AML-193 (cell line): ENCODE measurements at regions not wholly inside any gene's neighbourhood (a gene's known extent, or its start where the extent isn't known, plus 50 kb on each side); places are given as distances from the start of the nearest gene placed in this dataset.
A peak's percentile ranks its signal among the peaks of the same experiment; 100 is the strongest.
"Not testable (repeated sequence)": the region's sequence is repeated elsewhere in the genome, so short reads cannot be mapped to it uniquely, and the experiment has no call there.

ENCODE experiments used
- DNase-seq, 2 experiments: peaks; one replicate each; lab custom pipeline; 2025; lab: John Stamatoyannopoulos, UW

DNA sequence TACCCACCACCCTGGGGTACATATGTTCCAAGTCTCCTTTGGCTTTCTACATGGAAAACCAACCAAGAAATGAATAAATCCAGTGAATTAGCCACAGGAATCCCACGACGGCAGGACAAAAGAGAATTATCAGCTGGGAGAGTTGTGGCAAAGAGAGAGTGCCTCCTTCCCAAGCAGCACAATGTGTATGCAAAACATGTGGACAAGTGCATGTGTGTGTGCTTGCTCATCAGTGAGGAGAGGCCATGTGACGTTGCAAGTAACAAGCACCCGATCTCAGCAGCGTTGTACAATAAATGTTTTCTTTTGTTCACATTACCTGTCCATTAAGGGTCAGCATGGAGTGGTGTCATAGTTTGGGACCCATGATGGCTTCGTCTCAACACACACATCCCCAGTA is 50.0 kb upstream of the EMX2 start:
- no peak for DNase-seq

DNA sequence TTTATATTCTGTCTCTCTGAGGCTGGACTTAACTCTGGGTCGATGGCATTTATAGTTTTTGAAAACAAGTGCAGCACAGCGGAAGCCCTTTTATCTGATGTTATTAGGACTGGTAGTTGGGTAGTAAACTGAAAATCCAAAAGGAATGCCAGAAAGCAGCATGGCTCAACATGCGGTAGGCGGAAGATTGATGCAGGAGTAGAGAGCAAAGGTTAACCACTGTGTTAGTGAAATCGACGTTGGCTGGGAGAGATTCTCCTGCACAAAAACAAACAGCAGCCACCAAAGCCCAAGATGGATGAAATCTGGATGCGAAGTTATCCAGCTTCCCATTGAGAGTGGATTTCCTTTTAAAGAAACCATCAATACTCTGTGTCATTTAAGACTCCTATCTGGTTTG is 54.5 kb upstream of the EMX2 start:
- DNase-seq, result no peak

DNA sequence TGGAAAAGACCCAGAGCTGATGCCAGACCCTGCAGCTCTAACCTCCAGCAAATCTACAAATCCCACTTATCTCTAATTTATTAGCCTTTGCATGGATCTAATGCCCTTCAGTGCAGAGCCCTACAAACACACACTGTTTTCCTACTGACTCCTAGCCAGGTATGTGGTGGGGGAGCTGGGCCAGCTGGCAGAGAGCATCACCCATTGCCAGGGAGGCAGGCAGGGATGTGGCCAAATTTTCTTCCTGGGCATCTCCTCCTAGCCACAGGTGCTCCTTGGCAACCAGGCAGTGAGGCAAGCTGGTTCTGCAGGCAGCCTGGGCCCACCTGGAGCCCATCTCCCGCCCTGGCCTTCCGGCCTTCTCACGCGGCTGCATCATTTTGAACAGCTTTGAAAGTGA is 55.9 kb upstream of the EMX2 start:
- DNase-seq, result no peak

DNA sequence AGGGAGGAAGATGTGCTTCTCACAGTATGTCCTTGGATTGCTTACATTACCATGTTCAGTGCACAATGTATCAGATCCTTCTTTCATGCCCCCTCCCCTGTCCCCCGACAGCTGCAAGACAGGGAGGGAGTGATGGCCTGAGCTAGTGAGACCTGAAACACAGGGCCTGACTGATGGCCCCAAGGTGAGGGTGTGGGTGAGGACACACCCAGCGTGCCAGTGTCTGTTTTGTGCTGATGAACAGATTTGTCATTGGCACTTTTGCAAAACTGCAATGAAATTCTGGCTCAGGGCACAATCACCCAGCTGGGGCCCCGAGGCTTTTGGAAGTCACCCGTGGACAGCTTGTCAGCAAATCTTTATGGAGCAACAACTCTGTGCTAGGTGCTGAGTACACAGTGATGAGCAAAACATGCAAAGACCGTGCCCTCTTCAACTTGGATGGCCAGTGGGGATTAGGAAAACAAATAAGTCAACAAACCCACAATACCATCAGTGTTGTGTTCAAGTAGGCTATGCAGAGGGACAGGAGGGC is 59.4 kb upstream of the EMX2 start:
- DNase-seq, result no peak

DNA sequence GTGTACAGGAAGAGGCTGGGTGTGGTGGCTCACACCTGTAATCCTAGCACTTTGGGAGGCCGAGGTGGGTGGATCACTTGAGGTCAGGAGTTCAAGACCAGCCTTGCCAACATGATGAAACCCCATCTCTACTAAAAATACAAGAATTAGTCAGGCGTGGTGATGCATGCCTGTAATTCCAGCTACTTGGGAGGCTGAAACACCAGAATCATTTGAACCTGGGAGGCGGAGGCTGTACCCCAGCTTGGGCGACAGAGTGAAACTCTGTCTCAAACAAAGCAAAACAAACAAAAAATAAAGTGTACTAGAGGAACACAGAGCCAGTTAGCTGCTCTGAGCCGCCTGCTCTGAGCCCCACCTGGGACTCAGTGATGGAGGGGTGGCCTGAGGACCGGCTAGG is 61.5 kb upstream of the EMX2 start:
- DNase-seq, result not testable (repeated sequence)

DNA sequence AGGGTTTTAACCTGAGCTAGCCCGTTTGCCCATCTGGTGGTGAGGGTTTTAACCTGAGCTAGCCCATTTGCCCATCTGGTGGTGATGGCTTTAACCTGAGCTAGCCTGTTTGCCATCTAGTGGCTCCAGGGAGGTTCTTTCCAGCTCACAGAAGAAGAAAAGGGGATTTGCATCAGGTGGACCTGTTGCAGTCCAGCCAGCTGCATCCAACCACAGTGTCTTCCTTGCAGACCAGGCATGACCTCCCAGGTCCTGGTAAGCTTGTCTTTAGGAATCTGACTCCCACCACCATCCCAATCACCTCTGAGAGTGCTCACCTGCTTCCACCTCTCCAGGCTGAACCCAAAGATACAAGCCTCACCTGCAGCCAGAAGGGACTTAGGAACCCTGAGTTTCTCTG is 62.4 kb upstream of the EMX2 start:
- no peak for DNase-seq

DNA sequence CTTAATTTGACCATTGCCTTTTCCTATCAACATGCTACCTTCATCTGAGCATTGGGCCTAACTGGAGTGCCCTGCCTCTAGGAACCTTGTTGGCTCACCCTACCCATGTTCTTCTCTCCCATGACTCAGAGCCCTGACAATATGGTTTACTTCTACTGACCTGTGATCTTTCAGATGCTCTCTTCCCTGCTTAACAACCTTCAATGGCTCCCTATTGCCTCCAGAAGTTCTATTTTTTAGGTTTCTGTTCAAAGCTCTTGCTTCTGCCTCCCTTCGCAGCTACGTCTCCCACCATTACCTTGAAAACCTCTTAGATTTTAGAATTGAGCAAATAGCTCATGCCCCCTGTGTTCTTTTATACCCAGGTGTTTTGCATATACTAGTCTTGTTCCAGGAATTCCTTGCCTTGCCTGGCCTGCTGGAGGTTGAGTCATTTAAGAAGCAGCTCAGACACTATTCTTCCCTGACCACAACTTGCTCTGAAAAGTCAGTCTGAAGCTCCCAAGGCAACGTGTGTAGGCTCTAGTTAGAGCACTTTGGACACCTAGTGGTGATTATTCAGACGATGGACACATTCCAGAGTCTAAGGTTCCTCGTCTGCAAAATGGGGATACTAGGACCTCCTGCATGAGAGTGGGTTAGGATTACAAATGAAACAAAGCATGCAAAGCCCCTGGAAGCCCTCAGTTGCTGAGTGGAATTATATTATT is 64.4 kb upstream of the EMX2 start:
- peak; percentile 16 to 40 for DNase-seq

DNA sequence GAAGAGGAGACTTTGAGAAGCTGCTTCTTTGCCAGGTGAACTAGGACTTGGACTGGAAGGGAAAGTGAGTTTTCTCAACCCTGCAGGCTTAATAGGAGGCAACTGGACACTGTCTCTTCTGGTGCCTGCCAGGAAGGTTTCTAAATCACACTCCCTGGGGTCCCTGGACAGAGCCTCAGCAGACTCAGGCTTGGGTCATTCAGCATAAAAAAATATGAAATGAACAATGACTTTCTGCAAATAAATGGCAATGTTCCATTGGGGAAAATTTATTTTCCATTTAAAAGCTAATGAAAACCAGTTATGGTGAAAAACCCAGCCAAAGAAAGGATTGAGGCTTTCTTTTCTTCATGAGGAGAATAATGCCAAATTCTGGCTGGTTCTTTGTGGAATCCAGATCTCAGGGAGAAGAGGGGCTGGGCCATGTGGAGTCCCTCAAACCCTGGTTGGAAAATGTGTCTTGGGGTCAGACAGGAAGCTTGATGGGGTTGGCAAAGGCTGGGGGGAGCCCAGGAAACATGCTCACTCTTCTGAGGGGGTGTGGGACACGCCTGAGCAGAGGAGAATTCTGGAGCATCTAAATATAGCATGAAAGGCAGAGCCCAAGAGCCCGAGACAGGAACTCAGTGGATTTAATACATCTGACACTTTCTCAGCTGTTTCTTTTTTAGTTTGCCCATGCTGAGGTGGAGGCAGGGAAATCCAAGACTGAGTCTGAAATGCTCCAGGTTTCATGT is 65.2 kb upstream of the EMX2 start:
- DNase-seq, result no peak

DNA sequence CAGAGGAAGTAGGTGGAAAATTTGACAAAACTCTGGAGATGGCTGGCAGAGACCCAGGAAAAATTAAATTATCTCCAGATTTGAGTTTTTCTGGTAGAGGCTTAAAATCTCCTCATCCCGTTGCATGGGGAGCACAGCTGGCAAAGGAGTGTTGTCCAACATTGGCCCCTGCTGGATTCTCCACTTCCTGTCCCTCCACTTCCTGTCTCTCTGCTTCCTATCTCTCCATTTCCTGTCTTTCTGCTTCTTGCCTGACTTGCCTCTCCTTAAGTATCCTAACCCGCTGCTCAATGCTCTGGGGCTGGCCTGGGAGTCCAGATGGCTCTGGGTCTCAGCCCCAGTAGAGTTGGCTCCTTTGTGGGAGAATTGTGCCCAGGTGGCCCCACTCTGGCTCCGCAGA is 65.8 kb upstream of the EMX2 start:
- DNase-seq, result no peak

DNA sequence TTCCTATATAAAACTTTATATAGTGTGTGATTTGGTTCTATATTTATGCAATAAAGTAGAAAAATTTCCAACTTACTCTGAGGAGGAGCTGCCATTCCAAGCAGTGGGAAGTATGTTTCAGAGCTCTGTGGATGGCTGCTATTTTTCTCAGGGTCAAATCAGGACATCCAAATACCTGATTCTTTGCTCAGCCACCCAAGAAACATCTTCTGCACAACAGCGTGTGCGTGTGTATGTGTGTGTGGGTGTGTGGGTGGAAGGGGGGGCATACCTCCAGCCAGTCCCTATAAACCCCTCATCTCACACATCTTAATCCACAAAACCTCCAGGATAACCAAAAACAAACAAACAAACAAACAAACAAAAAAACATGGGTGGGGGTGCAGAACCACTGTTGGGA is 66.3 kb upstream of the EMX2 start:
- no peak for DNase-seq

DNA sequence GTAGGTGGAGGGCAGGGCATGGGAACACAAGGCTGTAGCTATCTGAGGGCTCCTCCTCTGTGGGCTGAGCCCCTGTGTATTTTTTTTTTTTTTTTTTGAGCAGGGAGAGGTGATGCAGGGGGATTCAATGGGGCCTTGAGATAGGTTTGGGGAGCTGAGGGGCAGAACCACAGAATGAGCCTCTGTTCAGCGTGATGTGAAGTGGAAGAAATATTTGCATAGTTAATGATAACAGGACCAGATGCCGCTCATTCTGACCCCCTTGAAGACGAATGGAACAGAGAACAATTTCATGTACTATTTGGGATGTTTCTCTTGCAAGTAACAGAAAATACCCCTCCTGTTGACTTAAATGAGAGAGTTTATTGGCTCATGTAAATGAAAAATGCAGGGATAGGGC is 69.7 kb upstream of the EMX2 start:
- no peak for DNase-seq

DNA sequence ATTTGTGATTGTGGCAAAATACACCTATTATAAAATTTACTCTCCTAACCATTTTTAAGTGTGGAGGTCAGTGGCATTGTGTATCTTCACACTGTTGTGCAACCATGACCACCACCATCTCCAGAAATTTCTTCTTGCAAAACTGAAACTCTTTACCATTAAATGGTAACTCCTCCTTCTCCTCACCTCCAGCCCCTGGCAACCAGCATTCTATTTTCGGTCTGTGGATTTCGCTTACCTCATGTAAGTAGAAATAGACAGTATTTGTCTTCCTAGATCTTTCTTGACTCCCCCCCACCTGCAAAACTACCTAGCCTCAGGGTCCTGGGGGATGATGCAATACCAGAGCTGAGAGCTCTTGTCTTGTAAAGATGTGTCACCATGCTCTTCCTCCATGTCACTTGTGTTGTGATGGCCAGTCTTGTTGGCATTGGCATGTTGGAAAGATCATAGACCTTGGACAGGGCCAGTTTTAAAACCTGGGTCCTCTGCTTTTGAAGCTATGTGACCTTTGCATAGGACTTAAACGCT is 71.1 kb upstream of the EMX2 start:
- no peak for DNase-seq

DNA sequence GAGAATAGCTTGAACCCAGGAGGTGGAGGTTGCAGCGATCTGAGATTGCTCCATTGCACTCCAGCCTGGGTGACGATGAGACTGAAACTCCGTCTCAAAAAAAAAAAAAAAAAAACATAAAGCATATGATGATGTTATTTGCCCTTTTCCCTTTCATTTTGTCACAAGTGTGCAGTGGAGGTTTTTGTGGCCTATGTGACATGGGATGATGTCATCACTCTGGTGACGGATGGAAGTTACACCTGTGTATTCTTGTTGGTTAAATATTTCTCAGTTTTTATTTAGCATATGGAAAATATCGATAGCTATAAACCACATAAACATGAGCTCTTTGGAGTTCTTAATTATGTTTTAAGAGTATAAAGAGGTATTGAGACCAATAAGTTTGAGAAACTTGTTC is 71.8 kb upstream of the EMX2 start:
- no peak for DNase-seq

DNA sequence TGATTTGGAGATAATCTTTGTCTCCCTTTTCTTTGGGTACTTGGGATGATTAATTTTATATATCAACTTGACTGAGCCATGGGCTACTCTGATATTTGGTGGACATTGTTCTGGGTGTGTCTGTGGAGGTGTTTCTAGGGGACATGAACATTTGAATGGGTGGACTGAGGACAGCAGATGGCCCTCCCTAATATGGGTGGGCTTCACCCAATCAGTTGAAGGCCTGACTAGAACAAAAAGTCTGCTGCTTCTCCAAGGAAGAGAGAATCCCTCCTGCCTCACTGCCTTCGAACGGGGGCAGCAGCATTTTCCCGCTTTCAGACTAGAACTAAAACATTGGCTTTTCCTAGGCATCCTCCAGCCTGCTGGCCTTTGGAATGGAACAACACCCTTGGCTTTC is 73.9 kb upstream of the EMX2 start:
- no peak for DNase-seq

DNA sequence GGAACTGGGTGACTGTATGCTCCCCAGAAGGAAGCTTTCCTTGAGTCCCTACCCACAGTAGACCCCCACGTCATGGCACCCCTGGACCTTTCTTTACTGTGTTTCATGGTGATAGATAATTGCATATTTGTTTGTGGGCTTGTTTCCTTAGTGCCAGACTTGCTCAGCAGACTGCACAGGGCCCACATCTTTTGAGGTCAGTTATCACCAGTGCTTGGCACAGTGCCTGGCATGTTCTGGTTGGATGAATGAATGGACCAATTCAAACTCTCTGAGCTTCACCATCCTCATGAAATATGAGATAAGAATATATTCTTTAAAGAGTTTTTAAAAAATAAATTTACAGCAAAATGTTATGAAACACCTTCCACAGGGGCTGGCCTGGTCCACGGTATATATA is 78.4 kb upstream of the EMX2 start:
- DNase-seq, result no peak

DNA sequence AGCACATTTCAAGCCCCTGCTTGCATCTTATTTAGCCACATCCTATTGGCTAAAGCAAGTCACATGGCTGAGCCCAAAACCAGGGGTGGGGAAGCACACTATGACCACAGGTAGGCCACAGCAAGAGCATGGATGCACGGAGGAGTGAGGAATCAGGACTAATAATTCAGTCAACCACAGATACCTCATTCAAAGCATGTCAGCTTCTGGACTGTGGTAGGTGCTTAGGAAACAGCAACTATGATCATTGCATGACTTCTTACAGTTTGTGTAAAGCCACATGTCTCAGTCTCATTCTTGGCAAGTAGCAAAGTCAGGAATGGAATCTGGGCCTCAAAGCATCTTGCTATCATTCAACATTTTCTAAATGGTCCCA is 79.0 kb upstream of the EMX2 start:
- no peak for DNase-seq

DNA sequence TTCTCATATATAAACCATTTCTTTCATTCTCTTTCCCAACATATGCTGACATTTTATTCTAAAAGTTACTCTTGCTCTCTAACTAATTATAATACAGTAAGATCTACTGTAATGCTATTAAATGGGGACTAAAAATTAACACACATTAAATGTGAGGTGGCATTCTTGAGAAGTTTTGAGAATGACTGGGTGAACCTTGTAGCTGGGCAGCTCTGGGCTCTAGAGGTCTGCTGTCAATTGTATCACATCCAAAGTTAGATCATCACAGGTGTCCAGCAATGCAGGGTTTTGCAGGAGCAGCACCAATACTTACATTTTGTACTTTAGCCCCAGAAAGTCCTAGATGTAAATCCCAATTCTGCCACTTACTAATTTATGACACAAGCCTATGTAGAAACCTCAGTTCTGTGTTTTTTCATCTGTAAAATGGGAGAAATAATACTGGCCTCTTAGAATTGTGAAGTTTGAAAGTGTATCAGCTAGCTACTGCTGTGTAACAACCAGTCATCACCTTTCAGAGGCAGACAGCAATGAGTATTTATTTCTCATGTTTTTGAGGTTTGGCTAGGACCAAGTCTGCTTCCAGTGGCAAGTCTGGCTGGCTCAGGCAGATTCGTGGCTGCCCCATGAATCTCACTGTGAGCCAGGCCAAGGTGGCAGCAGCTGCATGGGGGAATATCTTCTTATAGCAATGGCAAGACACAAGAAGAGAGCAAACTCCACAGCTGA is 79.6 kb upstream of the EMX2 start:
- no peak for DNase-seq

DNA sequence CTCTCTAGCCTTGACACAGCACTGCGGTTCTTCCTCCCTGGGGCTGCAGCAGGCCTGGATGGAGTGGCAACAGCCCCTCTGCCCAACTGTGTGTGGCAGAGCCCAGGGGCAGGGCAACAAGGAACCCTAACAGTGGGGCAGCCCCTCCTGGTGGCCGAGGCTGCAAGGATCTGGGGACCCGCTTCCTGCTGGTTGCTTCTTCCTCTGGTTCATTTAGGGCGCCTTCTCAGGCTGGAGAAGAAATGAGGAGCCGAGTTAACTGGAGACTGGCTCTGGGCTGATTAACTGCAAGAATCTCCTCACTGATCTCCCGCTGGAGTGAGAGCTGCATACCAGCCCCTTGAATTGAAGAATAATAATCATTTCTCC is 80.1 kb upstream of the EMX2 start:
- DNase-seq, result no peak

DNA sequence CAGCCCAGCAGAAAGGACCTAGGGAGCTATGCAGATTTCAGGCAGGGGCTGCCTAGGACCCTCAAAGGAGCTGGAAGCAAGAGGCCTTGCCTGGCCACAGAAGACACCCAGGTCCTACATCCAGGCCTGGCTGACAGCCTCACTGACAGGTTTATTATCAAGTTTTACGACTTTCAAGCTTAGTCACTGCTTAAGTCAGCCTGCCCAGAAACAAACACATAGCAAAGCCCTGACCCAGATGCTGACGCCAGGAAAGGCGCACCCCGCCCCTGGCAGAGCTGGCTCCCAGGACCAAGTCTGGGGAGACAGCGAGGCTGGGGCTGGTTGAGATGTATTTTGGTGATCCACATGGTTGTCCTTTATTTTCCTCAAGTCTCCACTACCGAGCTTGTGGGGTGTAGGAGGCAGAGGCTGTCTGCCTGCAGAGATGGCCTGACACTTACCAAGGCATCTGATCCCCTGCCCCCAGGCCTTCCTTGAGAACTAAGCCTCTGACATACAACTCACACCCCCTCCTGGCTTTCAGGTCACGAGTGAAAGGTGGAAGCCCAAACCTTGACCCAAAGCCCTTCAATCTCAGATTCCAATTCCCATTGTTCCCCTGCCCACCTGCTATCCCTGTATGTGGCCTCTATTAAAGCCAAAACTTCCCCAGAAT is 80.7 kb upstream of the EMX2 start:
- DNase-seq, result no peak

DNA sequence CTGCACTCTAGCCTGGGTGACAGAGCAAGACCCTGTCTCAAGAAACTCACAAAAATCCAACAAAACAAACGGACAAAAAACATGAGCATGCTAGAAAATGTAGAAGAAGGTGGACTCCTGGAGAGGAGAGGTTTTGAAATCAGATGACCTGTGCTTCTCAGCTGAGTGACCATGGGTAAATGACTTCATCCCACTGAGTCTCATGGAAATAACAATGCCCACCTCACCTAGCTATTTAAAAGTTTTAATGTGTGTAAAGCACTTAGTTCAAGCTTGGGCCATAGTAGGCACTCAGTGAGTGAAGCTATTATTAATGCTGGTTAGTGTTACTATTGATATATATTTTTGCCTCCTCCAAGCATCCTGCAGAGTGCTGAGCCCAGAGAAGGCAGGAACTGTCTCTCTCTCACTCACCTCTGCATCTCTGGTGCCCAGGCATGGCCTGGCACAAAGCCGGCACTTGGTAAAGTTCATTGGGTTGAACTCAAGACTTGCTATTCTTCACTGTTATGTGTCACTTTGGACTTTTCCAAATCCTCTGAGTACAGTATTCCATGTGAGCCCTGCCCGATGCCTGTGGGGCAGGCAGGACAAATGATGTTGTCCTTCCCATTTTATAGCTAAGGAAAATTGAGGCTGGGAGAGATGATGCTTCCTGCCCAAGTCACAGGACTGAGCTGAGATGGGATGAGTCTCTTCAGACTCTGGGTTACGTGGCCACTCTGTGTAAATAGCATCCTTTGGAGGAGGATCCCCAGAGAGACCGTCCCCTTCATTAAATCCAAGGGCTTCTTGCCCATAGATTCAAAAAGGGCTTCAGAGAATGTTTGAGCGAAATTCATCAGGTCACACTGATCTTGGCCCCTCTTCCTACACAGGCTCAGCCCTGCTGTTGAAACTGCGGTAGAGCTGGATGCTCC is 81.4 kb upstream of the EMX2 start:
- DNase-seq, result no peak

DNA sequence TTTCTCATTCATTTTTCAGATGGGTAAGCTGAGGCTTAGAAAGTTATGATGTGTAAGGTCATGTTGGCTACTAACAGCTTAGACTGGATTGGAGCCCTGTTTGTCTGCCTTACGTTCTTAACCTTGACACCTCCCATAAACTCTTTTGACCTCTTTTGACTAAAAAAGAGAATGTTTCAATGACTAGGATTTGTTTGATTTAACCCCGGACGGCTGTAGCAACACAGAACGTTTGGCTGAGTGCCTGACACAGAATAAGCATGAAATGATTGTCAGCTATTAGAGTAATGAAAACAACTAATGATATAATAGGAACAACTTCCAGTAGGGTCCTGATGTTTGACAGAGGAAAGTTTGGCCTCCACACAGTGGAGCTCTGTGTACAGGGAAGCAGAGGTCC is 83.3 kb upstream of the PDZD8 start:
- DNase-seq, result no peak
